ENCODE measurements at regions not wholly inside any gene's neighbourhood (a gene's known extent, or its start where the extent isn't known, plus 50 kb on each side); places are given as distances from the start of the nearest gene placed in this dataset.

DNA sequence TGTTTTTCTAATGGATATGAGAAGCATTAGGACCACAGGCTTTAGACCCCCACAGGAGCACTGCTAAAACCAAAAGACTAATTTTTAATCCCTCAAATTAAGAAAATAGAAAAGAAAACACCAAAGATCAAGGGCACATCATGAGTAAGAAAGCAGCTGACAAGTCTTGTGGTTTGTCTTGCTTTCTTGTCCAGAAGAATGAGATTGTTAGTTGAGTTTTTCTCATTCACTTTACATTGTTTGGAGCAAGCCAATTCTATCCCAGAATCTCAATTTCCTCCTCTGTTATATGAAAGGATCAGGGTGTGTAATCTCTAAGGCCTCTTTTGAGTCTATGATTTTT is 899.0 kb downstream of the KCNJ2 start:
- H4K20me1 ChIP-seq (ENCODE audit: low read depth, low read length), result no peaks in the 10 kb centered on the region
- no peaks in the 10 kb centered on the region for H3K9me2 ChIP-seq (replicated peaks; ENCODE audit: insufficient read depth, low read length)
- no peak overlapping the region for H3K4me3 ChIP-seq (ENCODE audit: insufficient read depth, low read length, poor library complexity, severe bottlenecking)
- H3K4me2 ChIP-seq (ENCODE audit: low read depth, low read length, poor library complexity, severe bottlenecking), result no peak overlapping the region
- H3K9me3 ChIP-seq (ENCODE audit: insufficient read depth, low read length), result no peaks in the 10 kb centered on the region
- H3K27me3 ChIP-seq (ENCODE audit: low read length), result no peaks in the 10 kb centered on the region
- no peak for TF ChIP-seq EZH2phosphoT487 (conservative IDR thresholded peaks at IDR 0.05; ENCODE audit: low read length)
- TF ChIP-seq, protein P1, sequence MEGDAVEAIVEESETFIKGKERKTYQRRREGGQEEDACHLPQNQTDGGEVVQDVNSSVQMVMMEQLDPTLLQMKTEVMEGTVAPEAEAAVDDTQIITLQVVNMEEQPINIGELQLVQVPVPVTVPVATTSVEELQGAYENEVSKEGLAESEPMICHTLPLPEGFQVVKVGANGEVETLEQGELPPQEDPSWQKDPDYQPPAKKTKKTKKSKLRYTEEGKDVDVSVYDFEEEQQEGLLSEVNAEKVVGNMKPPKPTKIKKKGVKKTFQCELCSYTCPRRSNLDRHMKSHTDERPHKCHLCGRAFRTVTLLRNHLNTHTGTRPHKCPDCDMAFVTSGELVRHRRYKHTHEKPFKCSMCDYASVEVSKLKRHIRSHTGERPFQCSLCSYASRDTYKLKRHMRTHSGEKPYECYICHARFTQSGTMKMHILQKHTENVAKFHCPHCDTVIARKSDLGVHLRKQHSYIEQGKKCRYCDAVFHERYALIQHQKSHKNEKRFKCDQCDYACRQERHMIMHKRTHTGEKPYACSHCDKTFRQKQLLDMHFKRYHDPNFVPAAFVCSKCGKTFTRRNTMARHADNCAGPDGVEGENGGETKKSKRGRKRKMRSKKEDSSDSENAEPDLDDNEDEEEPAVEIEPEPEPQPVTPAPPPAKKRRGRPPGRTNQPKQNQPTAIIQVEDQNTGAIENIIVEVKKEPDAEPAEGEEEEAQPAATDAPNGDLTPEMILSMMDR (IDR thresholded peaks at IDR 0.05; ENCODE audit: insufficient read depth, low read length, poor library complexity, severe bottlenecking), result no peak
- no peak overlapping the region for H3K27ac ChIP-seq (ENCODE audit: low read depth, low read length)
- no peak overlapping the region for H2AFZ ChIP-seq (ENCODE audit: low read depth, low read length, severe bottlenecking)
- no peak overlapping the region for H3K9ac ChIP-seq (ENCODE audit: low read length)
- no peaks in the 10 kb centered on the region for H3F3A ChIP-seq (ENCODE audit: insufficient read depth)
- no peaks in the 10 kb centered on the region for H3K36me3 ChIP-seq (ENCODE audit: low read length)
- no peaks in the 10 kb centered on the region for H3K79me2 ChIP-seq (ENCODE audit: insufficient read depth, low read length)

DNA sequence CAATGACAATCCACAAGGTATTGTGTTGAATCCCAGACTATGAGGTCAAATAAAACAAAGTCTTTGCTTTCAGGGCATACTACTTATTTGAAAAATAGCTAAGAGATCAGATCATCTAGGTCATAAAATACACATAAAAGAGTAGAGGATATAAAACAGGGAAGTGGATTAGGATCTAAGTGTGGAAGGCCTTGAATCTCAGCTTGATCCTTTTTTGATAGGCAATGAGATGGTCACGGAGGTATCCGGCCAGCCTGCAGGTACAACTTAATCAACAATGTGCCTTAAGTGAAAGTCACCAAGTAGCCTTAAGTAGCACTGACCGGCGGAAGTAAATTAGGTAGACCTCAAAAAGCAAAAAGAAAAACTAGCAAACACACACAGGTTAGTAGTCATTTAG is 901.7 kb downstream of the KCNJ2 start:
- Histone ChIP-seq H3K27ac (ENCODE audit: low read depth, low read length) (no peak overlapping the region), H2AFZ (ENCODE audit: low read depth, low read length, severe bottlenecking) (no peak overlapping the region), H3K4me2 (ENCODE audit: low read depth, low read length, poor library complexity, severe bottlenecking) (no peak overlapping the region), H3K9ac (ENCODE audit: low read length) (no peak overlapping the region), H3K79me2 (ENCODE audit: insufficient read depth, low read length) (no peaks in the 10 kb centered on the region), H3K4me3 (ENCODE audit: insufficient read depth, low read length, poor library complexity, severe bottlenecking) (no peak overlapping the region), H4K20me1 (ENCODE audit: low read depth, low read length) (no peaks in the 10 kb centered on the region), H3K9me3 (ENCODE audit: insufficient read depth, low read length) (no peaks in the 10 kb centered on the region), H3K36me3 (ENCODE audit: low read length) (no peaks in the 10 kb centered on the region), H3F3A (ENCODE audit: insufficient read depth) (no peaks in the 10 kb centered on the region), H3K9me2 (replicated peaks; ENCODE audit: insufficient read depth, low read length) (no peaks in the 10 kb centered on the region), H3K27me3 (ENCODE audit: low read length) (no peaks in the 10 kb centered on the region)
- TF ChIP-seq, protein P1 (IDR thresholded peaks at IDR 0.05; ENCODE audit: insufficient read depth, low read length, poor library complexity, severe bottlenecking), result no peak
- no peak for TF ChIP-seq EZH2phosphoT487 (conservative IDR thresholded peaks at IDR 0.05; ENCODE audit: low read length)

DNA sequence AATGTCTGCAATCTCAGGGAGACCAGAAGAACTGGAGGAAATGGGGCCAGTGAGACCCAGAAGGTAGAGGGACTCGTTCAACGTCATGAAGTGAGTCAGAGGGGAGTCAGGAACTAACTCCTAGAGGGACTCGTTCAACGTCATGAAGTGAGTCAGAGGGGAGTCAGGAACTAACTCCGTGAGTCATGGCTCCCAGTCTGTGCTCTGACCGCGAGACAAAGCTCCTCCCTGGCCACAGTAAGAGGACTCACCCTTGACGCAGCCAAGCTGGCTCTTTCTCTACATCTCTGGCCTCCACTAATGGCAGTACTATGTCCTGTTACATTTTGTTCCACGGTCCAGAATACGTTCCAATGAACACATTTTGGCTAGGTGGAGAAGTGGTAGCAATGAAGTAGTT is 902.5 kb downstream of the KCNJ2 start:
- Histone ChIP-seq H3K9me2 (replicated peaks; ENCODE audit: insufficient read depth, low read length) (no peaks in the 10 kb centered on the region), H2AFZ (ENCODE audit: low read depth, low read length, severe bottlenecking) (no peak overlapping the region), H3K4me2 (ENCODE audit: low read depth, low read length, poor library complexity, severe bottlenecking) (no peak overlapping the region), H3F3A (ENCODE audit: insufficient read depth) (no peaks in the 10 kb centered on the region), H3K27ac (ENCODE audit: low read depth, low read length) (no peak overlapping the region), H3K9ac (ENCODE audit: low read length) (no peak overlapping the region), H3K4me3 (ENCODE audit: insufficient read depth, low read length, poor library complexity, severe bottlenecking) (no peak overlapping the region), H3K27me3 (ENCODE audit: low read length) (no peaks in the 10 kb centered on the region), H3K79me2 (ENCODE audit: insufficient read depth, low read length) (no peaks in the 10 kb centered on the region), H3K36me3 (ENCODE audit: low read length) (no peaks in the 10 kb centered on the region), H4K20me1 (ENCODE audit: low read depth, low read length) (no peaks in the 10 kb centered on the region), H3K9me3 (ENCODE audit: insufficient read depth, low read length) (no peaks in the 10 kb centered on the region)
- TF ChIP-seq, protein P1 (IDR thresholded peaks at IDR 0.05; ENCODE audit: insufficient read depth, low read length, poor library complexity, severe bottlenecking), result no peak
- no peak for TF ChIP-seq EZH2phosphoT487 (conservative IDR thresholded peaks at IDR 0.05; ENCODE audit: low read length)

DNA sequence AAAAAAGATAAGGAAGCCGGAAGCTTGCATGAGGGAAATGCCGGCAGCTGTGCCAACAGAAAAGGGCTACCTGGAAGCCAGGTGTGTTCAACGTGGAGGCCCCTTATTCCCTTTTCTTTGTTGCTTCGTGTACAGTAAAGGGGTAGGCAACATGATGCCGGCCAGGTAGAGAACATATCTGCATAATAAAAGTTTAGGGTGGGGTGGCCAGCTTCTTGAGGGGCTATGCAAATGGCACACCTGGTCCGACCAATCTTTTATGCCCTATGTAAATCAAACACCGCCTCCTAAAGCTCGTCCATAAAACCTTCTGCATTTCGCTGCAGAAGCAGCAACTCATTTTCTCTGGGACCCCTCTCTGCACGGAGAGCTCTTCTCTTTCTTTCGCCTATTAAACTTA is 911.6 kb downstream of the KCNJ2 start:
- no peak overlapping the region for H3K27ac ChIP-seq (ENCODE audit: low read depth, low read length)
- no peak overlapping the region for H3K4me2 ChIP-seq (ENCODE audit: low read depth, low read length, poor library complexity, severe bottlenecking)
- TF ChIP-seq EZH2phosphoT487 (conservative IDR thresholded peaks at IDR 0.05; ENCODE audit: low read length), result no peak
- TF ChIP-seq, protein P1 (IDR thresholded peaks at IDR 0.05; ENCODE audit: insufficient read depth, low read length, poor library complexity, severe bottlenecking), result no peak
- H3K9ac ChIP-seq (ENCODE audit: low read length), result no peak overlapping the region
- H3F3A ChIP-seq (ENCODE audit: insufficient read depth), result no peaks in the 10 kb centered on the region
- no peak overlapping the region for H3K4me3 ChIP-seq (ENCODE audit: insufficient read depth, low read length, poor library complexity, severe bottlenecking)
- no peaks in the 10 kb centered on the region for H3K9me3 ChIP-seq (ENCODE audit: insufficient read depth, low read length)
- no peaks in the 10 kb centered on the region for H3K36me3 ChIP-seq (ENCODE audit: low read length)
- no peak overlapping the region for H2AFZ ChIP-seq (ENCODE audit: low read depth, low read length, severe bottlenecking)
- no peaks in the 10 kb centered on the region for H3K79me2 ChIP-seq (ENCODE audit: insufficient read depth, low read length)
- H3K27me3 ChIP-seq (ENCODE audit: low read length), result no peaks in the 10 kb centered on the region
- H3K9me2 ChIP-seq (replicated peaks; ENCODE audit: insufficient read depth, low read length), result no peaks in the 10 kb centered on the region
- H4K20me1 ChIP-seq (ENCODE audit: low read depth, low read length), result no peaks in the 10 kb centered on the region
